ENCODE measurements at regions not wholly inside any gene's neighbourhood (a gene's known extent, or its start where the extent isn't known, plus 50 kb on each side); places are given as distances from the start of the nearest gene placed in this dataset.

GRCh38 chr6:18985061-18985460, 597.9 kb downstream of the RNF144B start:
- BruUV-seq (replicated peaks): no TSS peak

More at GRCh38 chr6:18985061-18985460, 597.9 kb downstream of the RNF144B start:
- no peak for ATAC-seq
- H3K9ac ChIP-seq (ENCODE audit: low read length): no peak overlapping the region
- no peaks in the 10 kb centered on the region for H3K79me2 ChIP-seq (ENCODE audit: insufficient read depth, low read length)
- POLR2A ChIA-PET: no interaction called here
- H3K9me3 ChIP-seq (ENCODE audit: control insufficient read depth in 1 of 2, insufficient read depth in 1 of 2, low read depth in 1 of 2, low read length in 2 of 2): no peaks in the 10 kb centered on the region
- no peak overlapping the region for H3K4me3 ChIP-seq (replicated peaks in 1 of 2; ENCODE audit: low read depth in 1 of 2, low read length in 2 of 2)
- no peaks in the 10 kb centered on the region for H3K27me3 ChIP-seq (ENCODE audit: insufficient read depth, low read length)
- H4K20me1 ChIP-seq (ENCODE audit: insufficient read depth): no peaks in the 10 kb centered on the region
- CTCF ChIA-PET: no interaction called here
- DNase-seq (ENCODE audit: low read depth, low spot score): no peak
- H3K9me2 ChIP-seq (ENCODE audit: insufficient read depth): no peaks in the 10 kb centered on the region
- H3K4me1 ChIP-seq (ENCODE audit: control insufficient read depth in 1 of 2, insufficient read depth in 2 of 2, low read length in 2 of 2): peaks cover 0 to under 1% of the 10 kb centered on the region in 2 experiments; a peak in 1 of 4 replicates
- H3K36me3 ChIP-seq (ENCODE audit: control insufficient read depth in 1 of 2, insufficient read depth in 2 of 2, low read length in 2 of 2): no peaks in the 10 kb centered on the region
- no peak overlapping the region for H3K27ac ChIP-seq (ENCODE audit: low read depth, low read length)
- intact Hi-C loops (cut with micrococcal nuclease): no loop called here
- TF ChIP-seq ZNF274 (IDR thresholded peaks at IDR 0.05; ENCODE audit: low read depth, low read length) (no peak), CBX3 (IDR thresholded peaks at IDR 0.05; ENCODE audit: low read depth) (no peak), YY1 (IDR thresholded peaks at IDR 0.05; ENCODE audit: extremely low read depth, insufficient replicate concordance, low read depth, low read length) (no peak), SRF (IDR thresholded peaks at IDR 0.05; ENCODE audit: low read depth) (no peak), EZH2 (IDR thresholded peaks at IDR 0.05) (no peak), MAX (IDR thresholded peaks at IDR 0.05) (no peak), CTCF (IDR thresholded peaks at IDR 0.05 in 2 of 3, conservative IDR thresholded peaks at IDR 0.05 in 1 of 3; ENCODE audit: borderline replicate concordance in 1 of 3, insufficient read depth in 1 of 3, low read depth in 2 of 3, low read length in 2 of 3) (no peak), ZFX (IDR thresholded peaks at IDR 0.05) (no peak), CEBPB (IDR thresholded peaks at IDR 0.05; ENCODE audit: low read depth) (no peak), SIN3A (IDR thresholded peaks at IDR 0.05; ENCODE audit: low read depth) (no peak), POLR2AphosphoS5 (IDR thresholded peaks at IDR 0.05; ENCODE audit: low read depth, low read length) (no peak), SP1 (IDR thresholded peaks at IDR 0.05; ENCODE audit: low read depth) (no peak), REST (IDR thresholded peaks at IDR 0.05; ENCODE audit: low read depth) (no peak), POLR2A (IDR thresholded peaks at IDR 0.05; ENCODE audit: borderline replicate concordance, extremely low read depth, insufficient read depth, insufficient read length) (no peak), FOSL1 (IDR thresholded peaks at IDR 0.05; ENCODE audit: low read depth) (no peak), ATF3 (IDR thresholded peaks at IDR 0.05) (no peak), TCF7L2 (IDR thresholded peaks at IDR 0.05; ENCODE audit: borderline replicate concordance, extremely low read depth, insufficient read depth, insufficient read length) (no peak), RAD21 (IDR thresholded peaks at IDR 0.05; ENCODE audit: low read depth) (no peak)
- RAD21 ChIA-PET (ENCODE audit: low non-redundant PET in 1 of 2, low total read pairs in 2 of 2, uncharacterized antibody in 2 of 2, unreplicated experiment in 2 of 2): no interaction called here
- no peak overlapping the region for H3K4me2 ChIP-seq (ENCODE audit: low read length)
- no peak overlapping the region for H2AFZ ChIP-seq (ENCODE audit: low read depth, low read length, poor library complexity, severe bottlenecking)
